Panc1 (cell line): ENCODE measurements at regions not wholly inside any gene's neighbourhood (a gene's known extent, or its start where the extent isn't known, plus 50 kb on each side); places are given as distances from the start of the nearest gene placed in this dataset.

ENCODE experiments used
- ATAC-seq: fragments of 200-7000 bp; cut with Tn5 transposase; 2 replicates; pipeline ENCODE4 v1.9.1; 2020; ENCODE audit warnings: mild to moderate bottlenecking, moderate library complexity
- BruUV-seq: library from RNA; stranded (reverse); fragments of 400-500 nt; replicated peaks from 2 replicates; lab custom pipeline; 2021; lab: Mats Ljungman, UMichigan
- CTCF ChIA-PET: fragments of 300-600 bp; sonication (Branson Sonifier 250); formaldehyde crosslinking; loops from one replicate; lab custom pipeline; 2022; ENCODE audit warnings: antibody characterized with exemption; lab: Charles Lee
- POLR2A ChIA-PET: fragments of 300-600 bp; sonication (Branson Sonifier 250); formaldehyde crosslinking; loops from one replicate; lab custom pipeline; 2022; ENCODE audit warnings: antibody characterized with exemption; lab: Charles Lee
- DNase-seq: peaks from one replicate; pipeline ENCODE4 v3.0.0-alpha.2; 2010; ENCODE audit warnings: low read depth, low spot score
- H3K27ac ChIP-seq: 2 replicates; pipeline ENCODE4 v1.5.1; 2011; ENCODE audit warnings: mild to moderate bottlenecking, low read length, inconsistent platforms
- H3K27me3 ChIP-seq: fragments of 200-500 bp; sonication (Bioruptor generic); 2 replicates; pipeline ENCODE4 v1.6.0; 2014; ENCODE audit warnings: low read length, inconsistent platforms; ENCODE audit not compliant: control insufficient read depth, insufficient read depth
- H3K36me3 ChIP-seq: fragments of 200-500 bp; sonication (Bioruptor generic); 2 replicates; pipeline ENCODE4 v1.5.1; 2014; ENCODE audit warnings: inconsistent platforms, mild to moderate bottlenecking, low read length, moderate library complexity; ENCODE audit not compliant: control insufficient read depth, insufficient read depth
- H3K4me1 ChIP-seq: 2 replicates; pipeline ENCODE4 v1.5.1; 2011; ENCODE audit warnings: inconsistent platforms, mild to moderate bottlenecking, low read length, moderate library complexity; ENCODE audit not compliant: control insufficient read depth, insufficient read depth
- H3K4me3 ChIP-seq, 2 experiments: 2 replicates each; pipeline ENCODE4 v1.5.1; 2011 to 2012; ENCODE audit warnings: low read depth in 2 of 2, low read length in 2 of 2, mild to moderate bottlenecking in 2 of 2, inconsistent platforms in 1 of 2, moderate library complexity in 1 of 2
- H3K9me3 ChIP-seq: fragments of 200-500 bp; sonication (Bioruptor generic); 2 replicates; pipeline ENCODE4 v1.5.1; 2014; ENCODE audit warnings: low read depth, mild to moderate bottlenecking, inconsistent platforms, low read length, moderate library complexity; ENCODE audit not compliant: control insufficient read depth, insufficient read depth
- POLR2AphosphoS5 ChIP-seq: IDR thresholded peaks from 2 replicates; pipeline ENCODE4 v1.6.1; 2012; ENCODE audit warnings: mild to moderate bottlenecking, low read depth, low read length, moderate library complexity
- REST ChIP-seq, 2 experiments: IDR thresholded peaks; 2 replicates each; pipeline ENCODE4 v1.6.1; 2011 to 2012; ENCODE audit warnings: low read depth in 2 of 2, control low read depth in 1 of 2, low read length in 1 of 2, mild to moderate bottlenecking in 1 of 2, moderate library complexity in 1 of 2; ENCODE audit not compliant: insufficient read depth in 1 of 2
- SIN3A ChIP-seq: IDR thresholded peaks from 2 replicates; pipeline ENCODE4 v1.6.1; 2012; ENCODE audit warnings: low read depth, mild to moderate bottlenecking, low read length, moderate library complexity, borderline replicate concordance; ENCODE audit not compliant: insufficient read depth
- TCF7L2 ChIP-seq: IDR thresholded peaks from 2 replicates; pipeline ENCODE4 v1.6.1; 2011; ENCODE audit warnings: mild to moderate bottlenecking, low read depth, low read length, inconsistent platforms
- in situ Hi-C: cut with HindIII; loops from 2 replicates; pipeline ENCODE4 v1.10.0; 2016; ENCODE audit warnings: low sequenced_read_pairs, low pct_unique_long_range_greater_than_20kb
- intact Hi-C: fragments of 100-400 bp; cut with micrococcal nuclease; formaldehyde crosslinking; loops from one replicate; pipeline ENCODE4 v1.10.0; 2022; ENCODE audit not compliant: unreplicated experiment
- TF ChIP-seq, protein P1 (sequence below): fragments of 450-650 bp; IDR thresholded peaks from 2 replicates; pipeline ENCODE4 v1.5.1; 2017; ENCODE audit warnings: mild to moderate bottlenecking

DNA sequence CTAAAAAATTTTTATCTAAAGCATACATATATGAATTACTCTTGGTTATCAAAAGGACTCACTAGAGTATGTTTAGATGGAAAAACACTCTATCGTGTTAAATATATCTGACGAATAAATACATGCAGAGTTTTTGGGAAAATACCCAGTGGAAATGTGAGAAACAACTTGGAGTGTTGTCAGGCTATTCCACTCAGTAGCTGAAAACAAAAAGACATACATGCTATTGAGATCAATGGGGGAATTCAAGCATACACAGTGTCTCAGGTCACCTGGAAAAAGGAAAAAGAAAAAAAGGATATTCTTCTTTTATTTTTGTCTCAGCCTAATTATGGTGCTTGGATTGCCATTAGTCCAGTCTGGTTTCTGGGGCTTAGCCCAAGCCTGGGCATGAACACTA lies 247.0 kb upstream of the LYPLAL1 start:
- Histone ChIP-seq H3K36me3 (no peaks in the 10 kb centered on the region), H3K27me3 (no peaks in the 10 kb centered on the region), H3K27ac (no peak overlapping the region), H3K4me1 (no peaks in the 10 kb centered on the region), H3K9me3 (no peaks in the 10 kb centered on the region), H3K4me3 (no peak overlapping the region)
- no TSS peak for BruUV-seq
- ChIA-PET CTCF (no interaction called here), POLR2A (no interaction called here)
- no peak for TF ChIP-seq REST (IDR thresholded peaks at IDR 0.05; ENCODE audit: insufficient read depth in 1 of 2, low read depth in 2 of 2, low read length in 1 of 2)
- ATAC-seq: no peak
- intact Hi-C loops: no loop called here
- in situ Hi-C loops: no loop called here
- DNase-seq: no peak

DNA sequence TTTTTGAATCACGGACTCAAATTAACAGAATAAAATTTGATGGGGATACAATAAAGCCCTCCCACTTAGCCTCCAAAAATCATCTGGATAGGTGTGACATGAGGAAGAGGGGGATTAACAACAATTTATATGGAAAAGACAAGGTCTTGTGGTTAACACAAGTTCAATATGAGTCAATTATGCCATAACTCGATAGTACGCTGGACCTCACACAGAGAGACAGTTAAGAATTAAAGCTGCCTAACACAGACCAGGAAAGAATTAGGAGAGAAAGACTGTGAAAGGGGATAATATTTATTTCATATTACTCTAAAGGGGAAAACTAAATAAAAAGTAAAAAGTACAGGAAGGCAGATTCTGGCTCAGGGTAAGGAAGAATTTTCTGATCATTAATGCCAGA lies 243.7 kb upstream of the LYPLAL1 start:
- POLR2A ChIA-PET: no interaction called here

More for the DNA sequence above, 243.7 kb upstream of the LYPLAL1 start:
- no peaks in the 10 kb centered on the region for H3K36me3 ChIP-seq
- H3K4me1 ChIP-seq: no peaks in the 10 kb centered on the region
- intact Hi-C loops: no loop called here
- TF ChIP-seq REST (IDR thresholded peaks at IDR 0.05; ENCODE audit: insufficient read depth in 1 of 2, low read depth in 2 of 2, low read length in 1 of 2): no peak
- no peak for TF ChIP-seq SIN3A
- TF ChIP-seq, protein P1, sequence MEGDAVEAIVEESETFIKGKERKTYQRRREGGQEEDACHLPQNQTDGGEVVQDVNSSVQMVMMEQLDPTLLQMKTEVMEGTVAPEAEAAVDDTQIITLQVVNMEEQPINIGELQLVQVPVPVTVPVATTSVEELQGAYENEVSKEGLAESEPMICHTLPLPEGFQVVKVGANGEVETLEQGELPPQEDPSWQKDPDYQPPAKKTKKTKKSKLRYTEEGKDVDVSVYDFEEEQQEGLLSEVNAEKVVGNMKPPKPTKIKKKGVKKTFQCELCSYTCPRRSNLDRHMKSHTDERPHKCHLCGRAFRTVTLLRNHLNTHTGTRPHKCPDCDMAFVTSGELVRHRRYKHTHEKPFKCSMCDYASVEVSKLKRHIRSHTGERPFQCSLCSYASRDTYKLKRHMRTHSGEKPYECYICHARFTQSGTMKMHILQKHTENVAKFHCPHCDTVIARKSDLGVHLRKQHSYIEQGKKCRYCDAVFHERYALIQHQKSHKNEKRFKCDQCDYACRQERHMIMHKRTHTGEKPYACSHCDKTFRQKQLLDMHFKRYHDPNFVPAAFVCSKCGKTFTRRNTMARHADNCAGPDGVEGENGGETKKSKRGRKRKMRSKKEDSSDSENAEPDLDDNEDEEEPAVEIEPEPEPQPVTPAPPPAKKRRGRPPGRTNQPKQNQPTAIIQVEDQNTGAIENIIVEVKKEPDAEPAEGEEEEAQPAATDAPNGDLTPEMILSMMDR: no peak
- TF ChIP-seq POLR2AphosphoS5: no peak
- no peak for TF ChIP-seq TCF7L2
- no peaks in the 10 kb centered on the region for H3K27me3 ChIP-seq
- in situ Hi-C loops: no loop called here
- ATAC-seq: no peak
- no peaks in the 10 kb centered on the region for H3K9me3 ChIP-seq
- no TSS peak for BruUV-seq
- no peak for DNase-seq
- CTCF ChIA-PET: no interaction called here
- no peak overlapping the region for H3K27ac ChIP-seq
- H3K4me3 ChIP-seq: no peak overlapping the region
